Cardiac muscle cell (in vitro differentiated cells and primary cell): ENCODE measurements at regions not wholly inside any gene's neighbourhood (a gene's known extent, or its start where the extent isn't known, plus 50 kb on each side); places are given as distances from the start of the nearest gene placed in this dataset.
"Not testable (repeated sequence)": the region's sequence is repeated elsewhere in the genome, so short reads cannot be mapped to it uniquely, and the experiment has no call there.

Source experiments
- DNase-seq, 2 donors: peaks; one replicate each; pipeline versions ENCODE4 v3.0.0 to v3.0.0-alpha.2; 2010 to 2017; ENCODE audit warnings: low read depth in 1 of 2, low spot score in 1 of 2
- H3K27ac ChIP-seq: fragments of 200-600 bp; sonication (generic); 2 replicates; pipeline ENCODE4 v1.5.1; 2016
- H3K27me3 ChIP-seq: fragments of 200-600 bp; sonication (generic); 2 replicates; pipeline ENCODE4 v1.6.0; 2016; ENCODE audit warnings: control low read depth
- H3K36me3 ChIP-seq: fragments of 200-600 bp; sonication (generic); 2 replicates; pipeline ENCODE4 v1.5.1; 2016; ENCODE audit warnings: control low read depth
- H3K4me1 ChIP-seq: fragments of 200-600 bp; sonication (generic); 2 replicates; pipeline ENCODE4 v1.8.1; 2017; ENCODE audit warnings: low read depth, mild to moderate bottlenecking, mixed run types
- H3K4me3 ChIP-seq: fragments of 200-600 bp; sonication (generic); 2 replicates; pipeline ENCODE4 v1.5.1; 2016; ENCODE audit warnings: mild to moderate bottlenecking
- H3K9me3 ChIP-seq: fragments of 200-600 bp; sonication (generic); 2 replicates; pipeline ENCODE4 v1.5.1; 2017; ENCODE audit warnings: low read depth, mild to moderate bottlenecking, control low read depth
- TF ChIP-seq, protein P1 (sequence below): IDR thresholded peaks from 2 replicates; pipeline ENCODE4 v1.5.1; 2012; ENCODE audit warnings: low read depth, mild to moderate bottlenecking, low read length

DNA sequence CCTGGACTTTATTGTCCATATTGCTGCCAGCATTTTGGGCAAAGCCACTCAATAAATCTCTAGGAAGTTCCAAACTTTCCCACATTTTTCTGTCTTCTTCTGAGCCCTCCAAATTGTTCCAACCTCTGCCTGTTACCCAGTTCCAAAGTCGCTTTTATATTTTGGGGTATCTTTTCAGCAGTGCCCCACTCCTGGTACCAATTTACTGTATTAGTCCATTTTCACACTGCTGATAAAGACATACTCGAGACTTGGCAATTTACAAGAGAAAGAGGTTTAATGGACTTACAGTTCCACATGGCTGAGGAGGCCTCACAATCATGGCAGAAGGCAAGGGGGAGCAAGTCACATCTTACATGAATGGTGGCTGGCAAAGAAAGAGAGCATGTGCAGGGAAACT, 53.4 kb downstream of the AHSP start:
- not testable (repeated sequence) for H3K36me3 ChIP-seq, H3K27me3 ChIP-seq, H3K27ac ChIP-seq, DNase-seq, H3K4me3 ChIP-seq, H3K4me1 ChIP-seq, H3K9me3 ChIP-seq

DNA sequence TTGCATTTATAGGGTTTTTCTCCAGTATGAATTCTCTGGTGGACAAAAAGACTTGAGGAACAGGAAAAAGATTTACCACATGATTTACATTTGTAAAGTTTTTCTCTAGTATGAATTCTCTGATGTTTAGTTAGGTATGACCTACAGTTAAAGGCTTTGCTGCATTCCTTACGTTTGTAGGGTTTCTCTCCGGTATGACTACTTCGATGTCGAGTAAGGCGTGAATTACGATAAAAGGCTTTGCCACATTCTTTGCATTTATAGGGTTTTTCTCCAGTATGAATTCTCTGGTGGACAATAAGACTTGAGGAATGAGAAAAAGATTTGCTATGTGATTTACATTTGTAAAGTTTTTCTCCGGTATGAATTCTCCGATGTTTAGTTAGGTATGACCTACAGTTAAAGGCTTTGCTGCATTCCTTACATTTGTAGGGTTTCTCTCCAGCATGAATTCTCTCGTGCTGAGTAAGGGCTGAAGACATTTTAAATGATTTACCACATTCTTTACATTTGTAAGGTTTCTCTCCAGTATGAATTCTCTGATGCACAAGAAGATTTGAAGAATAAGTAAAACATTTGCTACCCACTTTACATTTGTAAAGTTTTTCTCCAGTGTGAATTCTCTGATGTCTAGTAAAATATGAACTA, 74.2 kb downstream of the AHSP start:
- H3K4me3 ChIP-seq, H3K36me3 ChIP-seq, H3K9me3 ChIP-seq, DNase-seq, H3K27me3 ChIP-seq, H3K27ac ChIP-seq, H3K4me1 ChIP-seq: not testable (repeated sequence)

DNA sequence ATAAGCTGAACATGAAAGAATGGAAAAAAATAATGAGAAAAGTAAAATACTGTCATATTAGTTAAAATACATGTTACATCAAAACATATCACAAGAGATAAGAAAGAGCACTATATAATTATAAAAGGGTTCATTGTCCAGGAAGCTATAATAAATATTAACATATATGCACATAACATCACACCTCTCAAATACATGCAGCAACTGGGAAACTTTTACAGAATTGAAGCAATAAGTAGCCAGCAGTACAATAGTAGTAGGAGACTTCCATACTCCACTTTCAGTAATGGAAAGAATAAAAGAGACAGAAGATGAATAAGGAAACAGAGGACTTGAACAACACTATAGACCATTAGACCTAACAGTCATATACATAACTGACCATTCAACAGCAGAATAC, 90.4 kb downstream of the AHSP start:
- Histone ChIP-seq H3K27me3 (no peaks in the 10 kb centered on the region), H3K4me1 (no peaks in the 10 kb centered on the region), H3K36me3 (no peaks in the 10 kb centered on the region), H3K9me3 (no peaks in the 10 kb centered on the region), H3K4me3 (no peak overlapping the region), H3K27ac (no peak overlapping the region)
- DNase-seq = no peak
- TF ChIP-seq, protein P1, sequence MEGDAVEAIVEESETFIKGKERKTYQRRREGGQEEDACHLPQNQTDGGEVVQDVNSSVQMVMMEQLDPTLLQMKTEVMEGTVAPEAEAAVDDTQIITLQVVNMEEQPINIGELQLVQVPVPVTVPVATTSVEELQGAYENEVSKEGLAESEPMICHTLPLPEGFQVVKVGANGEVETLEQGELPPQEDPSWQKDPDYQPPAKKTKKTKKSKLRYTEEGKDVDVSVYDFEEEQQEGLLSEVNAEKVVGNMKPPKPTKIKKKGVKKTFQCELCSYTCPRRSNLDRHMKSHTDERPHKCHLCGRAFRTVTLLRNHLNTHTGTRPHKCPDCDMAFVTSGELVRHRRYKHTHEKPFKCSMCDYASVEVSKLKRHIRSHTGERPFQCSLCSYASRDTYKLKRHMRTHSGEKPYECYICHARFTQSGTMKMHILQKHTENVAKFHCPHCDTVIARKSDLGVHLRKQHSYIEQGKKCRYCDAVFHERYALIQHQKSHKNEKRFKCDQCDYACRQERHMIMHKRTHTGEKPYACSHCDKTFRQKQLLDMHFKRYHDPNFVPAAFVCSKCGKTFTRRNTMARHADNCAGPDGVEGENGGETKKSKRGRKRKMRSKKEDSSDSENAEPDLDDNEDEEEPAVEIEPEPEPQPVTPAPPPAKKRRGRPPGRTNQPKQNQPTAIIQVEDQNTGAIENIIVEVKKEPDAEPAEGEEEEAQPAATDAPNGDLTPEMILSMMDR = no peak

DNA sequence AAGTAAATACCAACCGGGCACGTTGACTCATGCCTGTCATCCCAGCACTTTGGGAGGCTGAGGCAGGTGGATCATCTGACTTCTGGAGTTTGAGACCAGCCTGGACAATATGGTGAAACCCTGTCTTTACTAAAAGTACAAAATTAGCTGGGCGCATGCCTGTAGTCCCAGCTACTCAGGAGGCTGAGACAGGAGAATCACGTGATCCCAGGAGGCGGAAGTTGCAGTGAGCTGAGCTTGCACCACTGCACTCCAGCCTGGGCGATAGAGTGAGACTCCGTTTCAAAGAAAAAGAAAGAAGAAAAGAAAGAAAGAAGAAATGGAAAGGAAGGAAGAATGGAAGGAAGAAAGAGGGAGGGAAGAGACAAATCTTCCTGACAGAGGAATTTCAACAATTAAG, 108.7 kb downstream of the AHSP start:
- Histone ChIP-seq H3K4me3 (no peak overlapping the region), H3K36me3 (no peaks in the 10 kb centered on the region), H3K9me3 (no peaks in the 10 kb centered on the region), H3K4me1 (no peaks in the 10 kb centered on the region), H3K27ac (no peak overlapping the region), H3K27me3 (no peaks in the 10 kb centered on the region)
- no peak for DNase-seq
- TF ChIP-seq, protein P1 = no peak

DNA sequence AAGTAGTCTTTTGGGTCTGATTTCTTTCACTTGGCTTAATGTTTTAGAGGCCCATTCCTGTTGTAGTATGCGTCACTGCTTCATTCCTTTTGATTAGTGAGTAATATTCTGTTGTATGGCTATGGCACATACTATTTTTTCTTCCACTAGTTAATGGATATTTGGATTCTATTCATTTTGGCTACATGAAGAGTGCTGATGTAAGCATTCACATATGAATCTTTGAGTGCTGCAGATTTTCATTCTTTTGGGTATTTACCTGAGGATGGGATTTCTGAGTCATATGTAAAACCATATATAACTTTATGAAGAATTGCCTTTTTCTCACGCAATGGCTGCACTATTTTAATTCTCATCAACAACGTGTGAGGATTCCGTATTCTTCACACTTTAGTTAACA, 113.6 kb downstream of the AHSP start:
- H3K9me3 ChIP-seq = no peaks in the 10 kb centered on the region
- no peak for DNase-seq
- no peaks in the 10 kb centered on the region for H3K27me3 ChIP-seq
- no peak overlapping the region for H3K4me3 ChIP-seq
- TF ChIP-seq, protein P1 = no peak
- H3K36me3 ChIP-seq = no peaks in the 10 kb centered on the region
- no peak overlapping the region for H3K27ac ChIP-seq
- H3K4me1 ChIP-seq = no peaks in the 10 kb centered on the region

DNA sequence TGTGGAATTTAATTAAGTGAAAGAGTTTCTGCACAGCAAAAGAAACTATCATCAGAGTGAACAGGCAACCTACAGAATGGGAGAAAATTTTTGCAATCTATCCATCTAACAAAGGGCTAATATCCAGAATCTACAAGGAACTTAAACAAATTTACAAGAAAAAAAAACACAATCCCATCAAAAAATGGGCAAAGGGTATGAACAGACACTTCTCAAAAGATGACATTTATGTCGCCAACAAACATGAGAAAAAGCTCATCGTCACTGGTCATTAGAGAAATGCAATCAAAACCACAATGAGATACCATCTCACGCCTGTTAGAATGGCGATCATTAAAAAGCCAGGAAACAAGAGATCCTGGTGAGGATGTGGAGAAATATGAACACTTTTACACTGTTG, 128.0 kb downstream of the AHSP start:
- H3K4me3 ChIP-seq, H3K36me3 ChIP-seq, H3K27ac ChIP-seq, DNase-seq, H3K27me3 ChIP-seq, H3K4me1 ChIP-seq, H3K9me3 ChIP-seq: not testable (repeated sequence)

DNA sequence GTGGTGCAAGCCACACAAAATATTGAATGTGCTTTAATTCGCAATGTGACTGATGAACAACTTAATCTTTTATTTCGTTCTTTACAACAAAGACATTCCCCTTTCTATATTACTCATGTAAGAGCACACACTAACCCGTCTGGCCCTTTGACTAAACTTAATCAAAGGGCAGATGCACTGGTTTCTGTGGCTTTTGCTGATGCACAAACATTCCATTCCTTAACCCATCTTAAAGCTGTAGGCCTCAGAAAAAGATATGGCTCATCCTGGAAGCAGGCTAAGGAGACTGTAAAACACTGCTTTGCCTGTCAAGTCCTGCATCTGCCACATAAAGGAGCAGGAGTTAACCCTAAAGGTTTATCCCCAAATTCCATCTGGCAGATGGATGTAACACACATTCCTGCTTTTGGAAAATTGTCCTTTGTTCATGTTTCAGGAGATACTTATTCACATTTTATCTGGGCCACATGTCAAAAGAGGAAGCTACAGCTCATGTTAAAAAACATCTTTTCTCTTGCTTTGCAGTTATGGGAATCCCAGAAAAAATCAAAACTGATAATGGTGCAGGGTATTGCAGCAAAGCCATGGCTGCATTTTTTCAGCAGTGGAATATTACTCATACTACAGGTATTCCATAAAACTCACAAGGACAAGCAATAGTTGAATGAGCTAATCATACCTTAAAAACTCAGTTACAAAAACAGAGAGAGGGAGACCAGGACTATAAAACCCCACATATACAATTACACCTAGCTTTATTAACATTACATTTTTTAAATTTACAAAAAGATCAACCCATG, 137.2 kb downstream of the AHSP start:
- no peak for DNase-seq
- no peaks in the 10 kb centered on the region for H3K4me1 ChIP-seq
- no peak overlapping the region for H3K4me3 ChIP-seq
- TF ChIP-seq, protein P1 = no peak
- H3K36me3 ChIP-seq = no peaks in the 10 kb centered on the region
- H3K27me3 ChIP-seq = no peaks in the 10 kb centered on the region
- no peaks in the 10 kb centered on the region for H3K9me3 ChIP-seq
- H3K27ac ChIP-seq = no peak overlapping the region
